ENCODE measurements at regions not wholly inside any gene's neighbourhood (a gene's known extent, or its start where the extent isn't known, plus 50 kb on each side); places are given as distances from the start of the nearest gene placed in this dataset.

DNA sequence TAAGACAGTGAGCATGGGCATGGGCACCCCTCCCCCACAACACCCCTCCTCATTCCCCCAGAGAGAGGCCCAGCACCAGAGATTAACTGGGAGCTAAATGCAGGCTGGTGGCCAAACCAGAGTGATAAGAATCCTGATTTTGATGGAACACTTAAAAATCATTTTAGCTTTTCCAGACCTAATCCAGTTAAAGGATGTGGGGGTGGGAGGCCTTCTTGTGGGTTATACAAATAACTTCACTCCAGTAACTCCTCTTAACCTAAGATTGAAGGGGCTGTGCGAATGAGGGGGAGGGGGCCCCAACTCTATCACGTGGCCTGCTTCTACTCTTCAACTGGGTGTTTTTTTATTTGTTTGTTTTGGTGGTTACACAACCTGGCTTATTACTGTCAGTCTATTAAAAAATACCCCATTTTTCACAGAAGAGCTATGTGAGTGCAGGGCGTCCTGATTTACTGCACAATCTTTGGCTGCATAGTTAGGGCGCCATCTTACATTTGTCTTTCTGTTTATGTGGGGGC lies 398.1 kb upstream of the LYPLAL1 start:
- TF ChIP-seq TCF7L2 (IDR thresholded peaks at IDR 0.05; ENCODE audit: low read depth, low read length) = no peak
- TF ChIP-seq, protein P1, sequence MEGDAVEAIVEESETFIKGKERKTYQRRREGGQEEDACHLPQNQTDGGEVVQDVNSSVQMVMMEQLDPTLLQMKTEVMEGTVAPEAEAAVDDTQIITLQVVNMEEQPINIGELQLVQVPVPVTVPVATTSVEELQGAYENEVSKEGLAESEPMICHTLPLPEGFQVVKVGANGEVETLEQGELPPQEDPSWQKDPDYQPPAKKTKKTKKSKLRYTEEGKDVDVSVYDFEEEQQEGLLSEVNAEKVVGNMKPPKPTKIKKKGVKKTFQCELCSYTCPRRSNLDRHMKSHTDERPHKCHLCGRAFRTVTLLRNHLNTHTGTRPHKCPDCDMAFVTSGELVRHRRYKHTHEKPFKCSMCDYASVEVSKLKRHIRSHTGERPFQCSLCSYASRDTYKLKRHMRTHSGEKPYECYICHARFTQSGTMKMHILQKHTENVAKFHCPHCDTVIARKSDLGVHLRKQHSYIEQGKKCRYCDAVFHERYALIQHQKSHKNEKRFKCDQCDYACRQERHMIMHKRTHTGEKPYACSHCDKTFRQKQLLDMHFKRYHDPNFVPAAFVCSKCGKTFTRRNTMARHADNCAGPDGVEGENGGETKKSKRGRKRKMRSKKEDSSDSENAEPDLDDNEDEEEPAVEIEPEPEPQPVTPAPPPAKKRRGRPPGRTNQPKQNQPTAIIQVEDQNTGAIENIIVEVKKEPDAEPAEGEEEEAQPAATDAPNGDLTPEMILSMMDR (IDR thresholded peaks at IDR 0.05 in 2 of 3, conservative IDR thresholded peaks at IDR 0.05 in 1 of 3; ENCODE audit: insufficient read depth in 2 of 3, low read depth in 1 of 3, low read length in 3 of 3) = no peak
- no peak for TF ChIP-seq GTF2F1 (IDR thresholded peaks at IDR 0.05; ENCODE audit: low read depth, low read length)
- TF ChIP-seq EP400 (IDR thresholded peaks at IDR 0.05) = no peak
- TF ChIP-seq SETDB1 (IDR thresholded peaks at IDR 0.05; ENCODE audit: low read length) = no peak
- no peak for TF ChIP-seq POLR2AphosphoS2 (IDR thresholded peaks at IDR 0.05; ENCODE audit: low read length)
- TF ChIP-seq ZZZ3 (IDR thresholded peaks at IDR 0.05) = no peak
- TF ChIP-seq, protein P2, sequence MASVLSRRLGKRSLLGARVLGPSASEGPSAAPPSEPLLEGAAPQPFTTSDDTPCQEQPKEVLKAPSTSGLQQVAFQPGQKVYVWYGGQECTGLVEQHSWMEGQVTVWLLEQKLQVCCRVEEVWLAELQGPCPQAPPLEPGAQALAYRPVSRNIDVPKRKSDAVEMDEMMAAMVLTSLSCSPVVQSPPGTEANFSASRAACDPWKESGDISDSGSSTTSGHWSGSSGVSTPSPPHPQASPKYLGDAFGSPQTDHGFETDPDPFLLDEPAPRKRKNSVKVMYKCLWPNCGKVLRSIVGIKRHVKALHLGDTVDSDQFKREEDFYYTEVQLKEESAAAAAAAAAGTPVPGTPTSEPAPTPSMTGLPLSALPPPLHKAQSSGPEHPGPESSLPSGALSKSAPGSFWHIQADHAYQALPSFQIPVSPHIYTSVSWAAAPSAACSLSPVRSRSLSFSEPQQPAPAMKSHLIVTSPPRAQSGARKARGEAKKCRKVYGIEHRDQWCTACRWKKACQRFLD (CRISPR knock-in tag; IDR thresholded peaks at IDR 0.05) = no peak
- no peak for TF ChIP-seq EP300 (IDR thresholded peaks at IDR 0.05; ENCODE audit: low read length)
- TF ChIP-seq, protein P3, sequence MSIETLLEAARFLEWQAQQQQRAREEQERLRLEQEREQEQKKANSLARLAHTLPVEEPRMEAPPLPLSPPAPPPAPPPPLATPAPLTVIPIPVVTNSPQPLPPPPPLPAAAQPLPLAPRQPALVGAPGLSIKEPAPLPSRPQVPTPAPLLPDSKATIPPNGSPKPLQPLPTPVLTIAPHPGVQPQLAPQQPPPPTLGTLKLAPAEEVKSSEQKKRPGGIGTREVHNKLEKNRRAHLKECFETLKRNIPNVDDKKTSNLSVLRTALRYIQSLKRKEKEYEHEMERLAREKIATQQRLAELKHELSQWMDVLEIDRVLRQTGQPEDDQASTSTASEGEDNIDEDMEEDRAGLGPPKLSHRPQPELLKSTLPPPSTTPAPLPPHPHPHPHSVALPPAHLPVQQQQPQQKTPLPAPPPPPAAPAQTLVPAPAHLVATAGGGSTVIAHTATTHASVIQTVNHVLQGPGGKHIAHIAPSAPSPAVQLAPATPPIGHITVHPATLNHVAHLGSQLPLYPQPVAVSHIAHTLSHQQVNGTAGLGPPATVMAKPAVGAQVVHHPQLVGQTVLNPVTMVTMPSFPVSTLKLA (conservative IDR thresholded peaks at IDR 0.05) = no peak
- no peak for TF ChIP-seq JUND (IDR thresholded peaks at IDR 0.05; ENCODE audit: borderline replicate concordance, low read depth, low read length)
- TF ChIP-seq JUND (tag; IDR thresholded peaks at IDR 0.05; ENCODE audit: borderline replicate concordance, low read depth, low read length) = no peak
- TF ChIP-seq, protein P4, sequence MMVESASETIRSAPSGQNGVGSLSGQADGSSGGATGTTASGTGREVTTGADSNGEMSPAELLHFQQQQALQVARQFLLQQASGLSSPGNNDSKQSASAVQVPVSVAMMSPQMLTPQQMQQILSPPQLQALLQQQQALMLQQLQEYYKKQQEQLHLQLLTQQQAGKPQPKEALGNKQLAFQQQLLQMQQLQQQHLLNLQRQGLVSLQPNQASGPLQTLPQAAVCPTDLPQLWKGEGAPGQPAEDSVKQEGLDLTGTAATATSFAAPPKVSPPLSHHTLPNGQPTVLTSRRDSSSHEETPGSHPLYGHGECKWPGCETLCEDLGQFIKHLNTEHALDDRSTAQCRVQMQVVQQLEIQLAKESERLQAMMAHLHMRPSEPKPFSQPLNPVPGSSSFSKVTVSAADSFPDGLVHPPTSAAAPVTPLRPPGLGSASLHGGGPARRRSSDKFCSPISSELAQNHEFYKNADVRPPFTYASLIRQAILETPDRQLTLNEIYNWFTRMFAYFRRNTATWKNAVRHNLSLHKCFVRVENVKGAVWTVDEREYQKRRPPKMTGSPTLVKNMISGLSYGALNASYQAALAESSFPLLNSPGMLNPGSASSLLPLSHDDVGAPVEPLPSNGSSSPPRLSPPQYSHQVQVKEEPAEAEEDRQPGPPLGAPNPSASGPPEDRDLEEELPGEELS (CRISPR knock-in tag; IDR thresholded peaks at IDR 0.05; ENCODE audit: borderline replicate concordance) = no peak
